KOPT-K1 (cell line): ENCODE measurements at regions not wholly inside any gene's neighbourhood (a gene's known extent, or its start where the extent isn't known, plus 50 kb on each side); places are given as distances from the start of the nearest gene placed in this dataset.

Source experiments
- H3K27ac ChIP-seq: fragments of 200-600 bp; sonication (generic); 2 replicates; pipeline ENCODE4 v1.5.1; 2016; ENCODE audit warnings: antibody characterized with exemption, mild to moderate bottlenecking, low read depth, low read length; ENCODE audit not compliant: poor library complexity, severe bottlenecking
- H3K36me3 ChIP-seq: fragments of 200-600 bp; sonication (generic); 2 replicates; pipeline ENCODE4 v1.5.1; 2017; ENCODE audit warnings: antibody characterized with exemption, mild to moderate bottlenecking, low read length, moderate library complexity; ENCODE audit not compliant: insufficient read depth
- H3K9me3 ChIP-seq: fragments of 200-600 bp; sonication (generic); 2 replicates; pipeline ENCODE4 v1.5.1; 2017; ENCODE audit warnings: antibody characterized with exemption, low read length, mild to moderate bottlenecking; ENCODE audit not compliant: insufficient read depth, poor library complexity, severe bottlenecking

GRCh38 chr20:36098364-36098763, 56.2 kb upstream of the EPB41L1 start:
- Histone ChIP-seq H3K36me3 (no peaks in the 10 kb centered on the region), H3K27ac (no peak overlapping the region), H3K9me3 (no peaks in the 10 kb centered on the region)

GRCh38 chr20:36099106-36099505, 55.4 kb upstream of the EPB41L1 start:
- Histone ChIP-seq H3K9me3 (no peaks in the 10 kb centered on the region), H3K36me3 (no peaks in the 10 kb centered on the region), H3K27ac (no peak overlapping the region)

GRCh38 chr20:36101192-36101591, 53.3 kb upstream of the EPB41L1 start:
- H3K27ac ChIP-seq, result no peak overlapping the region
- H3K9me3 ChIP-seq, result no peaks in the 10 kb centered on the region

GRCh38 chr20:36102306-36102705, 52.2 kb upstream of the EPB41L1 start:
- Histone ChIP-seq H3K9me3 (no peaks in the 10 kb centered on the region), H3K36me3 (no peaks in the 10 kb centered on the region), H3K27ac (no peak overlapping the region)

More at GRCh38 chr20:36101192-36101591, 53.3 kb upstream of the EPB41L1 start:
- H3K36me3 ChIP-seq, result no peaks in the 10 kb centered on the region

GRCh38 chr20:36102809-36103596, 51.5 kb upstream of the EPB41L1 start:
- Histone ChIP-seq H3K27ac (no peak overlapping the region), H3K9me3 (no peaks in the 10 kb centered on the region), H3K36me3 (no peaks in the 10 kb centered on the region)

DNA sequence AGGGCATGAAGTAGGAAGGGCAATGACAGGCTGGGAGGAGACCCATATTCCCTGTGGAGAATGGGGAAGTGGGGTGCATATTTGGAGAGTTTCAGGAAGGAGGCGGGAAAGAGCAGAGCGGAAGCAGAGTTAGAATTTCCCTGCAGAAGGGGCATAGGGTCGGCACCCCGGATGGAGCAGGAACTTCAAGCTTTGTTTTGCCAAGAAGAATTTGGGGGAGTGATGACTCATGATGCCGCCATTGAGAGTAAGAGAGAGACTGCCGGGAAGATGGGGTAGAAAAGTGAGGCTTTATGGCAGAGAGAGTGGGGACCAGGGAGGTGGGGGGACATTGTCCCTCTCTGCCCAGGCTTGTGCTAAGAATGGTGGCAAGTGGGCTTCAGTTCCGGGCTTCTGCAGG, 50.3 kb upstream of the EPB41L1 start:
- Histone ChIP-seq H3K36me3 (no peaks in the 10 kb centered on the region), H3K9me3 (no peaks in the 10 kb centered on the region), H3K27ac (no peak overlapping the region)
